ENCODE measurements at regions not wholly inside any gene's neighbourhood (a gene's known extent, or its start where the extent isn't known, plus 50 kb on each side); places are given as distances from the start of the nearest gene placed in this dataset.

DNA sequence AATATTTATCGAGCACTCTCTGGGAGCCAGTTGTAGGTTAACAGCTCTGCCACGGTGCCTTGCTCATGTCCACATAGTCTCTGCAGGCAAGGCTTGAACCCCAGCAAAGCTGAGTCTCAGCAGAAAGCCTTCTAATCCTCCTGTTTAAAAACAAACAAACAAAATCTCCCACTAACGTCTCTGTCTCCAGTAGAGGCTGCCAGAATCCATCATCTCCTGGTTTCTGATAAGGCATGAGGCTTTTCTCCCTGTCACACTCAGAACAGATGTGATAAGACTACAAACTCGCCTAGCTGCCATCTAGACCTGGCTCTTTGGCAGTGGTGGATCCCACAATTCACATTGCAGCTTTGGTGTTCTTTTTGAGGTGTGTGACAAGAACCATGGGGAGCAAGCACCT, 813.2 kb downstream of the AACS start:
- no peak for DNase-seq (ENCODE audit: low read depth in 2 of 2)

DNA sequence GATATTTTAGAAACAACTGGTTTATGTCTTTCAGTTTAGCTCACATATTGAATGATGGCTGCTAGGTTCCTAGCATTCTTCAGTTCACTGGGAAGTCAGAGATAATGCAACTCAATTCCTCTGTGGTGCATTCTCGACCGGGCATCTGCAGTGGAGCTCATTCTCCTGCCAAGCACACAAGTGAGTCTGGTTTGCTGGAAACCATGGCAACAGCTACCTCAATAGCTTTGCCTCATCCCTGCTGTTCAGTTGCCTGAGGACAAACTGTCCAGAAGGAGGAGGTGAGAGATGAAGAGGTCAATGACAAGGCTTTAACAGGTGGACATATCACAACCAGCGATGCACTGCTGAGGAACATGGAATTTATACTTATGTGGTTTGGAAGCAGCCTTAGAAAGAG, 816.9 kb downstream of the AACS start:
- DNase-seq (ENCODE audit: low read depth in 2 of 2): no peak

DNA sequence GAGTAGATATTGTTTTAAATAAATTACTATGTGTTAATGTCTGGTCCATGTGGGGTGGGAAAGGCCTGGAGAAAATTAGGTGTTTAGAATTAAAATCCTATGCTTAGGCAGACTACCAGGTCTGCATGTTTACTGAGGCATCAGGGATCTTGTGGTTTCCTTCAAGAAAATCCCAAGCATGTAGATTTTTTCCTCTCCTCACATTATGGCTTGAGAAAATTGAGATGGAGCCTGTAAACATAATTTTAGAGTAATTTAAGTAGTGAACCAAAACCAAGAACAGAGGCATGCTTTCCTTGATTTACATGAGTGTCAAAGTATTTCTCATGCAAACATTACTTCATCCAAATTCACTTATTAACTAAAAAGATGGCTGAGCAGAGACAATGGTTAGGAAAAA, 823.7 kb downstream of the AACS start:
- no peak for DNase-seq (ENCODE audit: low read depth in 2 of 2)

DNA sequence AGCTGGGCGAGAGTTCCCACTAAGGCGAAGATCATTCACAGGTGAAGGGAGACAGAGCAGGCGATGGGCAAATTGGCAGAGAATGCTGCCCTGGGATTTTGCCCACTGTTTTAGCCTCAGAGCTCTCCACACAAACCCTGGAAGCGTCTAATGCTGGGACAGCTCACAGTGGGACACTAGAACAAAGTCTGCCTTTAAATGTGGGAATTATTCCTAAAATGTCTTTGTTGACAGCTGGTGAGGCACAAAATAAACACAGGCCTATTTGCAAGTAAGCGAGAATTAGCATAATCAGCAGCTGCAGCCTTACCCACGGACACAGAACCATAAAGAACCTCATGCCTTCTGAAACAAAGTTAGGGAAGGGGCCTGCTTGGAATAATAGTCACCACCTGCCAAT, 824.5 kb downstream of the AACS start:
- DNase-seq (ENCODE audit: low read depth in 2 of 2): no peak

- DNase-seq (ENCODE audit: low read depth in 2 of 2): no peak
Observed at GRCh38 chr12:125890366-125890905, 825.2 kb downstream of the AACS start.

DNA sequence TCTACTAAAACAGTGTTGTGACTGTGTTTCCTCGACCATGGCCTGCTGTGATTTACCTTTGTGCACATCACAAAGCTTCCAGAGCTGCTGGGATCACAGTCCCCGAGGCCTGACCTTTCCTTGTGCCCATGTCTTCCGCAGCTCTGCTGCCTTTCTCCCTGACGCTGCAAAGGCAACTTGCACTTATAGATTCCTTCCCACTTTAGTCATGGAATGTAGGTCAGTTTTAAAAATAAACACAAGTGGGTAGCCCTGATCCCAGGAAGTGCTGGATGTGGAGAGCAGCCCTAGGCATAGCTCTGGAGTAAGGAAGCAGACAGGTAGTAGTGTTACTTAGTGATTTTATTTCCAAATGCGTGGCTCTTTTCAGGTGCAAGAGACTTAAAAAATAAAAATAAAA, 825.7 kb downstream of the AACS start:
- DNase-seq (ENCODE audit: low read depth in 2 of 2): no peak

GRCh38 chr12:125892276-125892675, 827.0 kb downstream of the AACS start:
- DNase-seq (ENCODE audit: low read depth in 2 of 2): no peak

DNA sequence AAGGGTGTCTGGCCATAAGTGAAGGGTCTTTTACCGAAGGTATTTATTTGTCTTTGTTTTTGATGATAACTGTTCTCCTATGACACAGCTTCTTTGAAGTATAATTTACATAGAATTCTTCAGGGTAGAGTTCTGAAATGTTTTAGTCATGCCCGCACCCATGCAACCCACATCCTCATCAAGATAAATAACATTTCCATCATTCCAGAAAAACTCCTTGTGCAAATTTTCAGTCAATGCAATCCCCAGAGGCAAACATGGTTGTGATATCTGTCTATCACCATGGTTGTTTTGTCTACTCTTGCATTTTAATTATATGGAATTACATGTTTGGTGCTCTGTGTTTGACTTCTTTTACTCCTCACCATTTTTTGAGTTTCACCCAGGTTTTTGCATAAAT, 837.8 kb downstream of the AACS start:
- no peak for DNase-seq (ENCODE audit: low read depth in 2 of 2)

- DNase-seq (ENCODE audit: low read depth in 2 of 2): no peak
Observed at GRCh38 chr12:125907351-125907750, 842.1 kb downstream of the AACS start.

DNA sequence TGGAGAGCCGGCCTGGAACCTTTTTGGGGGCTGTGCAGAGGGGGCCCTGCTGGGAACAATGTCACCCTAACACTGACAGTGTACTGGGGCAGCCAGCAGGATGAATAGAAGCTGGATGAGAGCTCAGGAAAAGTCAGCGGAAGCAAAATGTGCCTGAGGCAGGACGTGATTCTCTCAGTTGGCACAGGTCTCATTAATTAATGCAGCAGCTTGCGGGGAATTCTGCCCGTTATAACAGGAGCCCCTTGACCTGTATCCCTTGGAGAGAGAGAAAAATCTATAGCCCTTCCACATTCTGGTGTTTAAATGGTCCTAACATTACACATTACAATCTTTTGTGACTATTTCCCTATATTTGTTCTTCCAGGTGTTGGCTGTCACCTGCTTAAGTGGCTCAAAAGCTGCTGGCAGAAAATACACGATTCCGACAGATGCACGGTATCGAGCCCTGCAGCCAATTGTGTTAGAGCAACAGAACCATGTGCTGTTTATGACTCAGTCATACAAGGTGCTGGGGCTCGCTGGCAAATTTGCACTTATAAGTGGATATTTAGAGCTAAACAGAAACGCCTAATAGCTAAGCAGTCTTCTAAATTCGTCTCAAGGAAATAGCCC, 854.7 kb downstream of the AACS start:
- DNase-seq (ENCODE audit: low read depth in 2 of 2): no peak

DNA sequence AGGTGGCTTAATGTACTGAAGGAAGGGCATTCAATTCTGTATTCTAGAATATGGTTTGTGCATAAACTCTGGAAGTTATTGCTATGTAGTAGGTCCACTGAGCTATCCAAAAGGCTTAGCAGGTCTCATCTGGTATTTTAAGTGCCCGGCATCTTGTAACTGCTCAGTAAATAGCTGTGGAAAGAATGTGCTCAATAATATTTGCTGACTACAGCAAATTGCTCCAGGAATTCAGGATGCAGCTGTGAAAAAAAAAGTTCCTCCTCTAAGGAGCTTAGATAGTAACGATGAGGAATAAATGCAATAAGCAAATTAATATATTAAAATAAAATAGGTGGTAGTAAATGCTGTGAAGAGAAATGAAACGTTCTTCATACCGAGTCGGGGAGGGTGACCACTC, 857.1 kb downstream of the AACS start:
- DNase-seq (ENCODE audit: low read depth in 2 of 2): no peak

DNA sequence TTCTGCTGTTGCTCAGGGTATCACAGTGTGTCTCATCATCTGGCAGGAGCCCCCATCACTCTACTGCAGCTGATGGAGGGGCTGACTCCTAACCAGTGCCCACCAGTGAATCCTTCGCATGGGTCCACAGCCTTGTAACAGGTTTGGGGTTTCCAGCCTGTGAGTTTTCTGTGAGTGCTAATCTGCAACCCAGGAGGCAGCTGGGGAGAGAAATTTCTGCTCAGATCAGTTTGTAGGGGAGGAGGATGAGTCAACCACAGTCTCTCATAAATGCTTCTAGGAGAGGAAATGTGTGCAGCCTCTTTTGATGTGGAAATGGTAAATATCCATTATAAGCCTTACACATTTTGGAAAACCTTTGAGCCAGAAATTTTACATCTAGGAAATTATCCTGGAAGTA, 871.3 kb downstream of the AACS start:
- no peak for DNase-seq (ENCODE audit: low read depth in 2 of 2)

GRCh38 chr12:125944446-125944845, 879.2 kb downstream of the AACS start:
- DNase-seq (ENCODE audit: low read depth in 2 of 2): no peak

DNA sequence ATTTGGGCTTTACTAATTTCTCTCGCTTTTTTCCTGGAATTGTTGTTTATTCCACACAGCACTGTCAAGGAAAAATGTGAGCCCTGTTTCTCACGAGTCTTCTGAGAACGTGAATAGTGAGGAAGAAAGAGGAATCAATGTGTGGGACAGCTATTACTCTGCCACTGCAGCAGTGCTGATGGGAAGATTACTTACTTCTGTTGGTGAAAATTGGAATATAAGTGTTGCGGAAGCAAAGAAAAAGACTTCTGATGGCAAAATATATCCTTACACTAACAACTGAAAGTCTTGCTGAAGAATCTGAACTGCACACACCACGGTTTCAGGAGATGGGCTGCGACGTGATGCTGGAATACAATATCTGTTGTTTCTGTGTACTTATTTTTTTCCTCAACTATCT, 884.2 kb downstream of the AACS start:
- no peak for DNase-seq (ENCODE audit: low read depth in 2 of 2)

- no peak for DNase-seq (ENCODE audit: low read depth in 2 of 2)
Observed at GRCh38 chr12:125954362-125954761, 889.1 kb downstream of the AACS start.

GRCh38 chr12:125956186-125956585, 891.0 kb downstream of the AACS start:
- DNase-seq (ENCODE audit: low read depth in 2 of 2): no peak

DNA sequence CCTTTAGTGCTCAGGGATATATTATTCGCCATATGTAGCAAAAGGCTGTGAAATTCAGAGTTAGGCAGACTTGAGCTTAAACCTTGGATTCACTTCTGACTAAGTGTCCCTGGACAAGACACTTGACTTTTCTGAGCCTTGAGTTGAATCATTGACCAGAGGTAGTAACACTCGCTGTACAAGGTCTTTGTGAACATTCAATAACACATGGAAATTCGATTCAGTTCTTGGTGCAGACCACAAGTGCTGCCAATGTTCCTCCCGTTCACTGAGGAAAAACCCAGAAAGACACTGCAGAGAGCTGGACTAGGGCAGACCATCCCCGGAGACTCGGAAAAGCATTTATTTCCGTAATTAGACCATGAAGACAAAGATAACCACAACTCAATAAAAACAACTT, 901.4 kb downstream of the AACS start:
- DNase-seq (ENCODE audit: low read depth in 2 of 2): no peak

DNA sequence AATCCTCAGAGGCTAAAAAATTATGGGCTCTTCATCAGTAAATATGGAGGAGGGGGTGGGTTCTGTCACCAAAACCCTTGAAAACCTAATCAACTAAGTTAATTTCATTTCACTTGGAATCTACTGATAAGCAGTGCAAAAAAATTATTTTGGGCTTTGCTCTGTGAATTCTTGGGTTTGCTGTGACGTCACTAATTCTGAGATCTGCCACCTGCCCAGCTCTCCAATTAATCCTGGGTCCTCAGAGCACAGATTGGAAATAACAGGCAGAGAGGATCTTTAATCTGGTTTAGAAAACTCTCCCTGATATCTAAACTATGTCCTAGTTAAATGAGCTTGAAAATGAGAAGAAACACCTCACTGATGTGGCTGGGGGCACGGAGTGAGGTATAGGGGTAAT, 903.2 kb downstream of the AACS start:
- DNase-seq (ENCODE audit: low read depth in 2 of 2): no peak

DNA sequence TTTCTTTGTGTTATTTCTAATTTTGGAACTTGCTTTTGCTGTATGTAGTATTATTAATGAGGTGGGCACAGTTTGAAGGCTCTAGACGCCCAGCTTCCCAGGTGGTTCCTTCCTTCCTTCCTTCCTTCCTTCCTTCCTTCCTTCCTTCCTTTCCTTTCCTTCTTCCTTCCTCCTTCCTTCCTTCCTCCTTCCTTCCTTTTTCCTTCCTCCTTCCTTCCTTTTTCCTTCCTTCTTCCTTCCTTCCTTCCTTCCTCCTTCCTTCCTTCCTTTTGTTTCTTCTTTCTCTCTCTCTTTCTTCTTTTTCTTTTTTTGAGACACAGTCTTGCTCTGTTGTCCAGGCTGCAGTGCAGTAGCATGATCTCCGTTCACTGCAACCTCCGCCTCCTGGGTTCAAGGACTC, 906.7 kb downstream of the AACS start:
- no peak for DNase-seq (ENCODE audit: low read depth in 2 of 2)

DNA sequence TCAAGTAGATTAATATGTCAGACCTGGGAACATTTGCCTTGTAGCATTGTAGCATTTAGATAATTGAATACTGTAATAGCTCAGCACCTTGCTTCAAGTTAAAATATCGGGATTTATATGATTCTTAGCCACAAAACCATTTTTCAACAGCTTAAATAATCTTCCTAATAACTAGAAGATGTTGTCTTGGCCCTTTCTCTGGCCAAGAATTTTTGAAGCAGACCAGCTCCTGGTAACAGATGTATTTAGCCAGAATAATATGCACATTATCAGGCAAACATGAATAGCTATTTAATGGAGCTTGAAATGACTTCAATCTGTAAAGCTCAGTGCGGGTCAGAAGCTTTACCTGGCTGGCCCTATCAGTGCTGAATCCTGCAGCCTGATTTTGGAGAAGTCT, 913.1 kb downstream of the AACS start:
- no peak for DNase-seq (ENCODE audit: low read depth in 2 of 2)

- no peak for DNase-seq (ENCODE audit: low read depth in 2 of 2)
Observed at GRCh38 chr12:125981610-125982253, 916.5 kb downstream of the AACS start.

- no peak for DNase-seq (ENCODE audit: low read depth in 2 of 2)
Observed at GRCh38 chr12:125983094-125983783, 918.0 kb downstream of the AACS start.
